GM23338 (cell line): ENCODE measurements at regions not wholly inside any gene's neighbourhood (a gene's known extent, or its start where the extent isn't known, plus 50 kb on each side); places are given as distances from the start of the nearest gene placed in this dataset.

Experiments used
- ATAC-seq: fragments of 200-7000 bp; cut with Tn5 transposase; 3 replicates; pipeline ENCODE4 v1.9.1; 2020
- DNase-seq: peaks from one replicate; pipeline ENCODE4 v3.0.0-alpha.2; 2015; ENCODE audit warnings: low spot score
- H2AFZ ChIP-seq: fragments of 200-600 bp; sonication (generic); 2 replicates; pipeline ENCODE4 v1.8.0; 2016; ENCODE audit warnings: antibody characterized with exemption, mild to moderate bottlenecking, moderate library complexity
- H3F3A ChIP-seq: fragments of 200-600 bp; sonication (generic); replicated peaks from 2 replicates; pipeline ENCODE4 v1.8.0; 2017; ENCODE audit warnings: antibody characterized with exemption, mixed run types, low read depth
- H3K27ac ChIP-seq: fragments of 200-600 bp; sonication (generic); 2 replicates; pipeline ENCODE4 v1.6.1; 2016; ENCODE audit warnings: low read depth
- H3K27me3 ChIP-seq: fragments of 200-600 bp; sonication (generic); 2 replicates; pipeline ENCODE4 v1.8.0; 2016; ENCODE audit warnings: mild to moderate bottlenecking, mixed run types, moderate library complexity; ENCODE audit not compliant: insufficient read depth
- H3K36me3 ChIP-seq: fragments of 200-600 bp; sonication (generic); 2 replicates; pipeline ENCODE4 v1.8.0; 2016; ENCODE audit warnings: mild to moderate bottlenecking; ENCODE audit not compliant: insufficient read depth
- H3K4me1 ChIP-seq: fragments of 200-600 bp; sonication (generic); 2 replicates; pipeline ENCODE4 v1.8.0; 2016; ENCODE audit warnings: mild to moderate bottlenecking, moderate library complexity; ENCODE audit not compliant: insufficient read depth
- H3K4me2 ChIP-seq: fragments of 200-600 bp; sonication (generic); 2 replicates; pipeline ENCODE4 v1.7.1; 2017; ENCODE audit warnings: mixed run types
- H3K4me3 ChIP-seq: fragments of 200-600 bp; sonication (generic); 2 replicates; pipeline ENCODE4 v1.6.1; 2016; ENCODE audit warnings: mixed run types
- H3K79me2 ChIP-seq: fragments of 200-600 bp; sonication (generic); replicated peaks from 2 replicates; pipeline ENCODE4 v1.8.0; 2017; ENCODE audit warnings: mild to moderate bottlenecking; ENCODE audit not compliant: insufficient read depth
- H3K9me2 ChIP-seq: fragments of 200-600 bp; sonication (generic); 2 replicates; pipeline ENCODE4 v1.8.0; 2017; ENCODE audit not compliant: insufficient read depth
- H4K20me1 ChIP-seq: fragments of 200-600 bp; sonication (generic); replicated peaks from 2 replicates; pipeline ENCODE4 v1.8.0; 2017; ENCODE audit warnings: mild to moderate bottlenecking; ENCODE audit not compliant: insufficient read depth
- H3K27ac Mint-ChIP-seq: 2 replicates; pipeline ENCODE4 v1.8.0; 2020; ENCODE audit warnings: inconsistent platforms, mild to moderate bottlenecking, moderate library complexity, mixed read lengths
- H3K27me3 Mint-ChIP-seq: 3 replicates; pipeline ENCODE4 v1.8.0; 2022; ENCODE audit warnings: low read depth, mild to moderate bottlenecking, moderate library complexity, mixed read lengths, inconsistent platforms; ENCODE audit not compliant: insufficient read depth, poor library complexity
- H3K36me3 Mint-ChIP-seq: 3 replicates; pipeline ENCODE4 v1.8.0; 2021; ENCODE audit warnings: low read depth, mild to moderate bottlenecking, inconsistent platforms, moderate library complexity, mixed read lengths
- H3K4me1 Mint-ChIP-seq: 3 replicates; pipeline ENCODE4 v1.8.0; 2020; ENCODE audit warnings: mild to moderate bottlenecking, inconsistent platforms, mixed read lengths
- H3K4me3 Mint-ChIP-seq: 3 replicates; pipeline ENCODE4 v1.8.0; 2021; ENCODE audit warnings: moderate library complexity, mild to moderate bottlenecking, inconsistent platforms, mixed read lengths
- H3K9me3 Mint-ChIP-seq: 3 replicates; pipeline ENCODE4 v1.8.0; 2020; ENCODE audit warnings: moderate library complexity, mild to moderate bottlenecking, inconsistent platforms, mixed read lengths
- EZH2phosphoT487 ChIP-seq: fragments of 200-600 bp; sonication (generic); IDR thresholded peaks from one replicate; pipeline ENCODE4 v1.8.1; 2018; ENCODE audit warnings: antibody characterized with exemption; ENCODE audit not compliant: unreplicated experiment
- JUNB ChIP-seq: IDR thresholded peaks from one replicate; pipeline ENCODE4 v1.6.1; 2016; ENCODE audit warnings: antibody characterized with exemption; ENCODE audit not compliant: unreplicated experiment
- POLR2AphosphoS5 ChIP-seq: IDR thresholded peaks from 2 replicates; pipeline ENCODE4 v1.6.1; 2016; ENCODE audit warnings: antibody characterized with exemption, low read depth
- STAT1 ChIP-seq: IDR thresholded peaks from one replicate; pipeline ENCODE4 v1.6.1; 2016; ENCODE audit warnings: antibody characterized with exemption; ENCODE audit not compliant: unreplicated experiment
- ZNF114 ChIP-seq: fragments of 250-450 bp; sonication (Bioruptor Pico); IDR thresholded peaks from 2 replicates; pipeline ENCODE4 v1.5.0; 2020; ENCODE audit warnings: mild to moderate bottlenecking, moderate library complexity
- ZNF331 ChIP-seq: fragments of 250-450 bp; sonication (Bioruptor Pico); IDR thresholded peaks from 2 replicates; pipeline ENCODE4 v1.5.0; 2020; ENCODE audit warnings: low read depth, mild to moderate bottlenecking, moderate library complexity
- TF ChIP-seq, protein P1 (sequence below): fragments of 250-450 bp; sonication (Bioruptor Pico); IDR thresholded peaks from 2 replicates; pipeline ENCODE4 v1.5.0; 2020; ENCODE audit warnings: mild to moderate bottlenecking, moderate library complexity
- TF ChIP-seq, protein P2 (sequence below): IDR thresholded peaks from 2 replicates; pipeline ENCODE4 v1.6.1; 2016; ENCODE audit warnings: antibody characterized with exemption

DNA sequence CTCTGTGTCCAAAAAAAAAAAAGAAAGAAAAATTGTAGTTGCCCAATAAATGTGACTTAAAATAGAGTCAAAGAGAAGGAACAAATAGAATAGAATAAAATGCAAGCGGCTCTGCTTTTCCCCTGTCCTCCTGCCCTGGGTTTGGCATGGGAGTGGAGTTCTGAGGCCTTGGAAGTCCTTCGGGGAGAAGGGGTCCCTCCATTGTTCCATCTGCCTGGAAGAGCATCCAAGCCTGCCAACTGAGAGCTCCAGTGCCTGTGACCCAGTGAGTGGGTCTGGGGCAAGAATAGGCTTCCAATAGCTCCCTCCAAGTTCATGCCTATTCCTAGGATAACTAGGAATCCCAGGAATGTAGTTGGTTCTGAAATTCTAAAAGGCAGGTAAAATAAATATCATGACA lies 321.4 kb downstream of the MYCN start:
- H3K27ac Mint-ChIP-seq: no peak overlapping the region
- no peaks in the 10 kb centered on the region for H3K9me3 Mint-ChIP-seq
- H3K36me3 Mint-ChIP-seq: no peaks in the 10 kb centered on the region
- H3K4me1 Mint-ChIP-seq: peaks cover 16% of the 10 kb centered on the region
- Histone ChIP-seq H3K36me3 (no peaks in the 10 kb centered on the region), H2AFZ (peak overlapping the region; percentile 78; the same call in 1 of the 2 replicates), H3K27ac (no peak overlapping the region), H3K9me2 (no peaks in the 10 kb centered on the region; the same call in 1 of the 2 replicates), H3K4me3 (no peak overlapping the region), H3K4me1 (peaks cover 10% of the 10 kb centered on the region), H4K20me1 (no peaks in the 10 kb centered on the region), H3K4me2 (no peak overlapping the region), H3F3A (no peaks in the 10 kb centered on the region), H3K79me2 (no peaks in the 10 kb centered on the region), H3K27me3 (no peaks in the 10 kb centered on the region)
- DNase-seq (peak; percentile 5), ATAC-seq (no peak)
- H3K27me3 Mint-ChIP-seq: no peaks in the 10 kb centered on the region
- H3K4me3 Mint-ChIP-seq: no peak overlapping the region
- TF ChIP-seq, protein P1, sequence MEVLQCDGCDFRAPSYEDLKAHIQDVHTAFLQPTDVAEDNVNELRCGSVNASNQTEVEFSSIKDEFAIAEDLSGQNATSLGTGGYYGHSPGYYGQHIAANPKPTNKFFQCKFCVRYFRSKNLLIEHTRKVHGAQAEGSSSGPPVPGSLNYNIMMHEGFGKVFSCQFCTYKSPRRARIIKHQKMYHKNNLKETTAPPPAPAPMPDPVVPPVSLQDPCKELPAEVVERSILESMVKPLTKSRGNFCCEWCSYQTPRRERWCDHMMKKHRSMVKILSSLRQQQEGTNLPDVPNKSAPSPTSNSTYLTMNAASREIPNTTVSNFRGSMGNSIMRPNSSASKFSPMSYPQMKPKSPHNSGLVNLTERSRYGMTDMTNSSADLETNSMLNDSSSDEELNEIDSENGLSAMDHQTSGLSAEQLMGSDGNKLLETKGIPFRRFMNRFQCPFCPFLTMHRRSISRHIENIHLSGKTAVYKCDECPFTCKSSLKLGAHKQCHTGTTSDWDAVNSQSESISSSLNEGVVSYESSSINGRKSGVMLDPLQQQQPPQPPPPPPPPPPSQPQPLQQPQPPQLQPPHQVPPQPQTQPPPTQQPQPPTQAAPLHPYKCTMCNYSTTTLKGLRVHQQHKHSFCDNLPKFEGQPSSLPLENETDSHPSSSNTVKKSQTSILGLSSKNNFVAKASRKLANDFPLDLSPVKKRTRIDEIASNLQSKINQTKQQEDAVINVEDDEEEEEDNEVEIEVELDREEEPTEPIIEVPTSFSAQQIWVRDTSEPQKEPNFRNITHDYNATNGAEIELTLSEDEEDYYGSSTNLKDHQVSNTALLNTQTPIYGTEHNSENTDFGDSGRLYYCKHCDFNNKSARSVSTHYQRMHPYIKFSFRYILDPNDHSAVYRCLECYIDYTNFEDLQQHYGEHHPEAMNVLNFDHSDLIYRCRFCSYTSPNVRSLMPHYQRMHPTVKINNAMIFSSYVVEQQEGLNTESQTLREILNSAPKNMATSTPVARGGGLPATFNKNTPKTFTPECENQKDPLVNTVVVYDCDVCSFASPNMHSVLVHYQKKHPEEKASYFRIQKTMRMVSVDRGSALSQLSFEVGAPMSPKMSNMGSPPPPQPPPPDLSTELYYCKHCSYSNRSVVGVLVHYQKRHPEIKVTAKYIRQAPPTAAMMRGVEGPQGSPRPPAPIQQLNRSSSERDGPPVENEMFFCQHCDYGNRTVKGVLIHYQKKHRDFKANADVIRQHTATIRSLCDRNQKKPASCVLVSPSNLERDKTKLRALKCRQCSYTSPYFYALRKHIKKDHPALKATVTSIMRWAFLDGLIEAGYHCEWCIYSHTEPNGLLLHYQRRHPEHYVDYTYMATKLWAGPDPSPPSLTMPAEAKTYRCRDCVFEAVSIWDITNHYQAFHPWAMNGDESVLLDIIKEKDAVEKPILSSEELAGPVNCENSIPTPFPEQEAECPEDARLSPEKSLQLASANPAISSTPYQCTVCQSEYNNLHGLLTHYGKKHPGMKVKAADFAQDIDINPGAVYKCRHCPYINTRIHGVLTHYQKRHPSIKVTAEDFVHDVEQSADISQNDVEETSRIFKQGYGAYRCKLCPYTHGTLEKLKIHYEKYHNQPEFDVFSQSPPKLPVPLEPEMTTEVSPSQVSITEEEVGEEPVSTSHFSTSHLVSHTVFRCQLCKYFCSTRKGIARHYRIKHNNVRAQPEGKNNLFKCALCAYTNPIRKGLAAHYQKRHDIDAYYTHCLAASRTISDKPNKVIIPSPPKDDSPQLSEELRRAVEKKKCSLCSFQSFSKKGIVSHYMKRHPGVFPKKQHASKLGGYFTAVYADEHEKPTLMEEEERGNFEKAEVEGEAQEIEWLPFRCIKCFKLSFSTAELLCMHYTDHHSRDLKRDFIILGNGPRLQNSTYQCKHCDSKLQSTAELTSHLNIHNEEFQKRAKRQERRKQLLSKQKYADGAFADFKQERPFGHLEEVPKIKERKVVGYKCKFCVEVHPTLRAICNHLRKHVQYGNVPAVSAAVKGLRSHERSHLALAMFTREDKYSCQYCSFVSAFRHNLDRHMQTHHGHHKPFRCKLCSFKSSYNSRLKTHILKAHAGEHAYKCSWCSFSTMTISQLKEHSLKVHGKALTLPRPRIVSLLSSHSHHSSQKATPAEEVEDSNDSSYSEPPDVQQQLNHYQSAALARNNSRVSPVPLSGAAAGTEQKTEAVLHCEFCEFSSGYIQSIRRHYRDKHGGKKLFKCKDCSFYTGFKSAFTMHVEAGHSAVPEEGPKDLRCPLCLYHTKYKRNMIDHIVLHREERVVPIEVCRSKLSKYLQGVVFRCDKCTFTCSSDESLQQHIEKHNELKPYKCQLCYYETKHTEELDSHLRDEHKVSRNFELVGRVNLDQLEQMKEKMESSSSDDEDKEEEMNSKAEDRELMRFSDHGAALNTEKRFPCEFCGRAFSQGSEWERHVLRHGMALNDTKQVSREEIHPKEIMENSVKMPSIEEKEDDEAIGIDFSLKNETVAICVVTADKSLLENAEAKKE: no peak
- TF ChIP-seq EZH2phosphoT487: no peak
- TF ChIP-seq, protein P2, sequence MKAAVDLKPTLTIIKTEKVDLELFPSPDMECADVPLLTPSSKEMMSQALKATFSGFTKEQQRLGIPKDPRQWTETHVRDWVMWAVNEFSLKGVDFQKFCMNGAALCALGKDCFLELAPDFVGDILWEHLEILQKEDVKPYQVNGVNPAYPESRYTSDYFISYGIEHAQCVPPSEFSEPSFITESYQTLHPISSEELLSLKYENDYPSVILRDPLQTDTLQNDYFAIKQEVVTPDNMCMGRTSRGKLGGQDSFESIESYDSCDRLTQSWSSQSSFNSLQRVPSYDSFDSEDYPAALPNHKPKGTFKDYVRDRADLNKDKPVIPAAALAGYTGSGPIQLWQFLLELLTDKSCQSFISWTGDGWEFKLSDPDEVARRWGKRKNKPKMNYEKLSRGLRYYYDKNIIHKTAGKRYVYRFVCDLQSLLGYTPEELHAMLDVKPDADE: no peak
- TF ChIP-seq ZNF114 (CRISPR knock-in tag): no peak
- no peak for TF ChIP-seq JUNB
- TF ChIP-seq ZNF331: no peak
- TF ChIP-seq POLR2AphosphoS5: no peak
- no peak for TF ChIP-seq STAT1
